HepG2 (cell line): ENCODE measurements at regions not wholly inside any gene's neighbourhood (a gene's known extent, or its start where the extent isn't known, plus 50 kb on each side); places are given as distances from the start of the nearest gene placed in this dataset.
A peak's percentile ranks its signal among the peaks of the same experiment; 100 is the strongest.

ENCODE experiments used
- ATAC-seq: fragments of 200-7000 bp; cut with Tn5 transposase; 3 replicates; pipeline ENCODE4 v1.9.1; 2020; ENCODE audit warnings: mild to moderate bottlenecking, moderate library complexity
- BruUV-seq: library from RNA; stranded (reverse); fragments of 400-500 nt; replicated peaks from 2 replicates; lab custom pipeline; 2021; lab: Mats Ljungman, UMichigan
- CTCF ChIA-PET: fragments of 300-600 bp; formaldehyde crosslinking; extraction: SDS; loops from one replicate; lab custom pipeline; 2021; ENCODE audit warnings: low total read pairs, inconsistent platforms, low intra/inter-chr PET ratio; lab: Yijun Ruan, JAX
- POLR2A ChIA-PET: fragments of 350-600 bp; sonication (Branson Sonifier 250); formaldehyde crosslinking; loops from one replicate; lab custom pipeline; 2020; ENCODE audit warnings: antibody characterized with exemption, inconsistent platforms; lab: Yijun Ruan, JAX
- DNase-seq: peaks from one replicate; pipeline ENCODE4 v3.0.0-alpha.2; 2015; ENCODE audit warnings: low spot score
- FAIRE-seq: peaks from 3 replicates; lab custom pipeline; 2011; peaks lifted over from hg19 to GRCh38; lab: Jason Lieb, UNC
- H2AFZ ChIP-seq: one replicate; pipeline ENCODE4 v1.6.1; 2011; ENCODE audit warnings: low read length, inconsistent platforms
- H3K27ac ChIP-seq: fragments of 300-600 bp; 3 replicates; pipeline ENCODE4 v1.8.0; 2011; ENCODE audit warnings: mixed run types, mild to moderate bottlenecking, mixed read lengths, low read length, inconsistent platforms; ENCODE audit not compliant: insufficient read depth; ENCODE audit errors: extremely low read length
- H3K27me3 ChIP-seq, 2 experiments: fragments of 200-600 bp in 1 of 2; 2 replicates in 1 of 2; 3 replicates in 1 of 2; pipeline versions ENCODE4 v1.6.0 to v1.8.0; 2011; ENCODE audit warnings: low read length in 2 of 2, mild to moderate bottlenecking in 2 of 2, moderate library complexity in 2 of 2, inconsistent platforms in 1 of 2; ENCODE audit not compliant: insufficient read depth in 2 of 2, control insufficient read depth in 1 of 2
- H3K36me3 ChIP-seq, 2 experiments: fragments of 200-600 bp in 1 of 2; replicated peaks in 1 of 2; 2 replicates in 1 of 2; 3 replicates in 1 of 2; pipeline versions ENCODE4 v1.5.1 to v1.8.0; 2011; ENCODE audit warnings: low read length in 2 of 2, inconsistent platforms in 1 of 2; ENCODE audit not compliant: insufficient read depth in 2 of 2, control insufficient read depth in 1 of 2
- H3K4me1 ChIP-seq: 2 replicates; pipeline ENCODE4 v1.5.1; 2012; ENCODE audit warnings: low read length, inconsistent platforms; ENCODE audit not compliant: insufficient read depth
- H3K4me2 ChIP-seq: 2 replicates; pipeline ENCODE4 v1.6.0; 2011; ENCODE audit warnings: low read depth, low read length, inconsistent platforms
- H3K4me3 ChIP-seq, 3 experiments: fragments of 200-600 bp in 1 of 3; sonication (generic), shearing (Covaris generic) in 1 of 3; replicated peaks in 1 of 3; 2 replicates each; pipeline ENCODE4 v1.5.1; 2011 to 2016; ENCODE audit warnings: low read length in 3 of 3, inconsistent platforms in 2 of 3, low read depth in 2 of 3, mild to moderate bottlenecking in 2 of 3, control low read depth in 1 of 3, mixed read lengths in 1 of 3; ENCODE audit not compliant: insufficient read depth in 1 of 3
- H3K79me2 ChIP-seq: one replicate; pipeline ENCODE4 v1.6.1; 2011; ENCODE audit warnings: low read length, inconsistent platforms; ENCODE audit not compliant: insufficient read depth
- H3K9ac ChIP-seq: 2 replicates; pipeline ENCODE4 v1.6.0; 2011; ENCODE audit warnings: mild to moderate bottlenecking, low read depth, low read length, inconsistent platforms; ENCODE audit not compliant: insufficient read depth
- H3K9me3 ChIP-seq: 2 replicates; pipeline ENCODE4 v1.5.1; 2012; ENCODE audit warnings: mild to moderate bottlenecking, low read length
- H4K20me1 ChIP-seq: 2 replicates; pipeline ENCODE4 v1.6.0; 2011; ENCODE audit warnings: inconsistent platforms, mild to moderate bottlenecking, low read length, moderate library complexity; ENCODE audit not compliant: insufficient read depth
- AKAP8 ChIP-seq: sonication (generic); formaldehyde crosslinking; IDR thresholded peaks from 2 replicates; pipeline ENCODE4 v1.5.1; 2020; ENCODE audit warnings: mild to moderate bottlenecking, missing genetic modification reagents
- CBFB ChIP-seq: sonication (generic); formaldehyde crosslinking; IDR thresholded peaks from 2 replicates; pipeline ENCODE4 v1.4.0; 2020; ENCODE audit warnings: missing genetic modification reagents
- CEBPB ChIP-seq: IDR thresholded peaks from 2 replicates; pipeline ENCODE4 v1.6.1; 2011; ENCODE audit warnings: low read depth, low read length, improper control_type of control experiment, borderline replicate concordance
- GATAD1 ChIP-seq: IDR thresholded peaks from 2 replicates; pipeline ENCODE4 v1.6.1; 2016; ENCODE audit warnings: missing genetic modification reagents, missing compliant biosample characterization
- HMGXB3 ChIP-seq: sonication (generic); formaldehyde crosslinking; IDR thresholded peaks from 2 replicates; pipeline ENCODE4 v1.4.0; 2020; ENCODE audit warnings: missing genetic modification reagents, borderline replicate concordance
- NR0B2 ChIP-seq: sonication (generic); formaldehyde crosslinking; IDR thresholded peaks from 2 replicates; pipeline ENCODE4 v1.4.0; 2020; ENCODE audit warnings: mild to moderate bottlenecking, missing genetic modification reagents
- RARA ChIP-seq: IDR thresholded peaks from 2 replicates; pipeline ENCODE4 v1.6.1; 2016; ENCODE audit warnings: missing genetic modification reagents, missing compliant biosample characterization
- SIX1 ChIP-seq: sonication (generic); formaldehyde crosslinking; IDR thresholded peaks from 2 replicates; pipeline ENCODE4 v1.4.0; 2020; ENCODE audit warnings: missing genetic modification reagents, borderline replicate concordance
- SOX5 ChIP-seq: IDR thresholded peaks from 2 replicates; pipeline ENCODE4 v1.6.1; 2016; ENCODE audit warnings: borderline replicate concordance
- TBL1XR1 ChIP-seq: fragments of 150-350 bp; IDR thresholded peaks from 2 replicates; pipeline ENCODE4 v1.6.1; 2014; ENCODE audit warnings: borderline replicate concordance, low read length; ENCODE audit not compliant: partially characterized antibody
- TBX3 ChIP-seq: fragments of 450-650 bp; IDR thresholded peaks from 2 replicates; pipeline ENCODE4 v1.6.1; 2017; ENCODE audit warnings: antibody characterized with exemption, mild to moderate bottlenecking, inconsistent platforms, borderline replicate concordance
- ZBTB1 ChIP-seq: sonication (generic); formaldehyde crosslinking; IDR thresholded peaks from 2 replicates; pipeline ENCODE4 v1.4.0; 2020; ENCODE audit warnings: missing genetic modification reagents, borderline replicate concordance
- ZBTB8A ChIP-seq: sonication (generic); formaldehyde crosslinking; IDR thresholded peaks from 2 replicates; pipeline ENCODE4 v1.4.0; 2020; ENCODE audit warnings: mild to moderate bottlenecking, low read depth, missing genetic modification reagents, borderline replicate concordance
- ZNF362 ChIP-seq: sonication (generic); formaldehyde crosslinking; IDR thresholded peaks from 2 replicates; pipeline ENCODE4 v1.4.0; 2020; ENCODE audit warnings: missing genetic modification reagents, mild to moderate bottlenecking, borderline replicate concordance
- WGBS: methylation state at CpG from one replicate; pipeline ENCODE4 v1.1.6; 2017; ENCODE audit warnings: low lambda C conversion rate; 5-methylcytosine and 5-hydroxymethylcytosine counted together
- in situ Hi-C: cut with HindIII; loops from 2 replicates; pipeline ENCODE4 v1.10.0; 2017; ENCODE audit warnings: low pct_unique_long_range_greater_than_20kb; ENCODE audit not compliant: extremely low pct_ligation_motif_present
- intact Hi-C: fragments of 100-400 bp; cut with micrococcal nuclease; formaldehyde crosslinking; loops from one replicate; pipeline ENCODE4 v1.10.0; 2022; ENCODE audit not compliant: unreplicated experiment

- no peaks in the 10 kb centered on the region for H3K79me2 ChIP-seq
- ATAC-seq (no peak), FAIRE-seq (no peak), DNase-seq (no peak)
- ChIA-PET POLR2A (no interaction called here), CTCF (no interaction called here)
- TF ChIP-seq ZBTB1 (CRISPR knock-in tag) (no peak), CEBPB (peak; percentile 30; the same call in 1 of the 2 replicates)
- H3K9ac ChIP-seq, result no peak overlapping the region
- no peaks in the 10 kb centered on the region for H3K36me3 ChIP-seq
- in situ Hi-C loops, result no loop called here
- no peaks in the 10 kb centered on the region for H3K4me1 ChIP-seq
- no peak overlapping the region for H3K27ac ChIP-seq
- no TSS peak for BruUV-seq
- no peaks in the 10 kb centered on the region for H4K20me1 ChIP-seq
- H2AFZ ChIP-seq, result no peak overlapping the region
- no peak overlapping the region for H3K4me2 ChIP-seq
- intact Hi-C loops, result no loop called here
- H3K4me3 ChIP-seq, result no peak overlapping the region
- H3K9me3 ChIP-seq, result no peaks in the 10 kb centered on the region
- H3K27me3 ChIP-seq, result peaks cover 0 to 4% of the 10 kb centered on the region in 2 experiments; a peak in 1 of 5 replicates
These were observed 73.1 kb upstream of the RBMS1 start for GRCh38 chr2:160566717-160567116.

- in situ Hi-C loops (no loop called here), intact Hi-C loops (no loop called here)
- no peak overlapping the region for H3K27ac ChIP-seq
- CTCF ChIA-PET, result no interaction called here
- no peaks in the 10 kb centered on the region for H3K36me3 ChIP-seq
- FAIRE-seq (no peak), ATAC-seq (no peak), DNase-seq (no peak)
- peaks cover 0 to 4% of the 10 kb centered on the region in 2 experiments; a peak in 1 of 5 replicates for H3K27me3 ChIP-seq
- BruUV-seq, result no TSS peak
- POLR2A ChIA-PET, result no interaction called here
- peaks cover 8% of the 10 kb centered on the region; the same call in 1 of the 2 replicates for H3K9me3 ChIP-seq
- no peak overlapping the region for H3K9ac ChIP-seq
- WGBS, result 34% methylated on average over 3 of the region's 3 CpGs
- no peak overlapping the region for H3K4me3 ChIP-seq
- no peak overlapping the region for H3K4me2 ChIP-seq
- H3K79me2 ChIP-seq, result no peaks in the 10 kb centered on the region
- no peaks in the 10 kb centered on the region for H3K4me1 ChIP-seq
- H4K20me1 ChIP-seq, result no peaks in the 10 kb centered on the region
- no peak overlapping the region for H2AFZ ChIP-seq
- TF ChIP-seq TBX3 (no peak), NR0B2 (CRISPR knock-in tag) (no peak), GATAD1 (no peak), HMGXB3 (no peak), ZBTB8A (no peak), TBL1XR1 (no peak), SIX1 (no peak), RARA (CRISPR knock-in tag) (no peak), AKAP8 (CRISPR knock-in tag) (no peak), CBFB (CRISPR knock-in tag) (no peak), ZNF362 (CRISPR knock-in tag) (no peak), SOX5 (no peak)
These were observed 75.2 kb upstream of the RBMS1 start for GRCh38 chr2:160568856-160569255.
